Keratinocyte (primary cell): ENCODE measurements at regions not wholly inside any gene's neighbourhood (a gene's known extent, or its start where the extent isn't known, plus 50 kb on each side); places are given as distances from the start of the nearest gene placed in this dataset.

Experiments
- EZH2 ChIP-seq: IDR thresholded peaks from one replicate; pipeline ENCODE4 v1.6.1; 2012; ENCODE audit warnings: inconsistent platforms, mild to moderate bottlenecking, low read length, moderate library complexity
- TF ChIP-seq, protein P1 (sequence below), 3 experiments: IDR thresholded peaks in 1 of 3; conservative IDR thresholded peaks in 1 of 3; optimal IDR thresholded peaks in 1 of 3; 2 replicates in 2 of 3; 3 replicates in 1 of 3; pipeline versions ENCODE3 to v1.5.1; 2011; ENCODE audit warnings: low read length in 3 of 3, mild to moderate bottlenecking in 3 of 3, moderate library complexity in 2 of 3, control low read depth in 1 of 3, inconsistent platforms in 1 of 3; ENCODE audit not compliant: insufficient read depth in 2 of 3; ENCODE audit errors: extremely low read depth in 1 of 3

- TF ChIP-seq, protein P1, sequence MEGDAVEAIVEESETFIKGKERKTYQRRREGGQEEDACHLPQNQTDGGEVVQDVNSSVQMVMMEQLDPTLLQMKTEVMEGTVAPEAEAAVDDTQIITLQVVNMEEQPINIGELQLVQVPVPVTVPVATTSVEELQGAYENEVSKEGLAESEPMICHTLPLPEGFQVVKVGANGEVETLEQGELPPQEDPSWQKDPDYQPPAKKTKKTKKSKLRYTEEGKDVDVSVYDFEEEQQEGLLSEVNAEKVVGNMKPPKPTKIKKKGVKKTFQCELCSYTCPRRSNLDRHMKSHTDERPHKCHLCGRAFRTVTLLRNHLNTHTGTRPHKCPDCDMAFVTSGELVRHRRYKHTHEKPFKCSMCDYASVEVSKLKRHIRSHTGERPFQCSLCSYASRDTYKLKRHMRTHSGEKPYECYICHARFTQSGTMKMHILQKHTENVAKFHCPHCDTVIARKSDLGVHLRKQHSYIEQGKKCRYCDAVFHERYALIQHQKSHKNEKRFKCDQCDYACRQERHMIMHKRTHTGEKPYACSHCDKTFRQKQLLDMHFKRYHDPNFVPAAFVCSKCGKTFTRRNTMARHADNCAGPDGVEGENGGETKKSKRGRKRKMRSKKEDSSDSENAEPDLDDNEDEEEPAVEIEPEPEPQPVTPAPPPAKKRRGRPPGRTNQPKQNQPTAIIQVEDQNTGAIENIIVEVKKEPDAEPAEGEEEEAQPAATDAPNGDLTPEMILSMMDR (optimal IDR thresholded peaks at IDR 0.05 in 1 of 3, IDR thresholded peaks at IDR 0.05 in 1 of 3, conservative IDR thresholded peaks at IDR 0.05 in 1 of 3; ENCODE audit: extremely low read depth in 1 of 3, insufficient read depth in 2 of 3, low read length in 3 of 3) = no peak
- TF ChIP-seq EZH2 = no peak
These were observed 475.8 kb upstream of the JARID2 start for GRCh38 chr6:14770040-14770439.
